Common myeloid progenitor, CD34-positive (primary cell): ENCODE measurements at regions not wholly inside any gene's neighbourhood (a gene's known extent, or its start where the extent isn't known, plus 50 kb on each side); places are given as distances from the start of the nearest gene placed in this dataset.

Experiments used
- CTCF ChIA-PET: fragments of 350-600 bp; sonication (Branson Sonifier 250); formaldehyde crosslinking; loops from one replicate; lab custom pipeline; 2021; ENCODE audit warnings: antibody characterized with exemption; lab: Charles Lee
- POLR2A ChIA-PET: fragments of 350-600 bp; sonication (Branson Sonifier 250); formaldehyde crosslinking; loops from one replicate; lab custom pipeline; 2021; ENCODE audit warnings: antibody characterized with exemption; lab: Charles Lee
- DNase-seq, 3 donors: peaks; one replicate each; pipeline versions ENCODE4 v3.0.0 to v3.0.0-alpha.2; 2013
- H3K27ac ChIP-seq, 2 experiments: 1 replicate in 1 of 2; 2 replicates in 1 of 2; pipeline ENCODE4 v1.7.0; 2013; ENCODE audit warnings: inconsistent platforms in 2 of 2, low read length in 2 of 2, mild to moderate bottlenecking in 2 of 2, low read depth in 1 of 2, moderate library complexity in 1 of 2; ENCODE audit not compliant: severe bottlenecking in 2 of 2, insufficient read depth in 1 of 2, poor library complexity in 1 of 2
- H3K27me3 ChIP-seq, 5 experiments: replicated peaks in 2 of 5; 1 replicate in 3 of 5; 2 replicates in 2 of 5; pipeline versions ENCODE4 v1.6.1 to v1.7.0; 2013; ENCODE audit warnings: low read length in 4 of 5, mild to moderate bottlenecking in 2 of 5, moderate library complexity in 2 of 5, inconsistent platforms in 1 of 5; ENCODE audit not compliant: insufficient read depth in 5 of 5, control insufficient read depth in 4 of 5
- H3K36me3 ChIP-seq, 4 experiments: 1 replicate in 2 of 4; 2 replicates in 2 of 4; pipeline versions ENCODE4 v1.6.1 to v1.7.0; 2013; ENCODE audit warnings: low read length in 3 of 4, control low read depth in 1 of 4, mild to moderate bottlenecking in 1 of 4; ENCODE audit not compliant: control insufficient read depth in 4 of 4, insufficient read depth in 4 of 4
- H3K4me1 ChIP-seq, 4 experiments: 1 replicate in 3 of 4; 2 replicates in 1 of 4; pipeline versions ENCODE4 v1.6.1 to v1.7.1; 2013; ENCODE audit warnings: low read length in 3 of 4, mild to moderate bottlenecking in 3 of 4, control low read depth in 1 of 4, inconsistent platforms in 1 of 4, moderate library complexity in 1 of 4; ENCODE audit not compliant: control insufficient read depth in 4 of 4, insufficient read depth in 4 of 4; ENCODE audit errors: control extremely low read depth in 1 of 4
- H3K4me3 ChIP-seq, 7 experiments: 1 replicate in 4 of 7; 2 replicates in 3 of 7; pipeline versions ENCODE4 v1.5.1 to v1.7.0; 2013; ENCODE audit warnings: mild to moderate bottlenecking in 7 of 7, low read length in 6 of 7, moderate library complexity in 6 of 7, inconsistent platforms in 2 of 7, low read depth in 2 of 7, control low read depth in 1 of 7; ENCODE audit not compliant: insufficient read depth in 4 of 7, control insufficient read depth in 1 of 7; ENCODE audit errors: extremely low read depth in 1 of 7
- H3K9me3 ChIP-seq, 5 experiments: 1 replicate in 4 of 5; 2 replicates in 1 of 5; pipeline versions ENCODE4 v1.6.1 to v1.7.1; 2013; ENCODE audit warnings: low read length in 4 of 5, mild to moderate bottlenecking in 2 of 5, inconsistent platforms in 1 of 5, low read depth in 1 of 5, moderate library complexity in 1 of 5; ENCODE audit not compliant: control insufficient read depth in 4 of 5, insufficient read depth in 2 of 5; ENCODE audit errors: control extremely low read depth in 1 of 5
- WGBS: methylation state at CpG from one replicate; pipeline ENCODE4 v1.1.5; 2013; ENCODE audit not compliant: insufficient coverage; 5-methylcytosine and 5-hydroxymethylcytosine counted together

DNA sequence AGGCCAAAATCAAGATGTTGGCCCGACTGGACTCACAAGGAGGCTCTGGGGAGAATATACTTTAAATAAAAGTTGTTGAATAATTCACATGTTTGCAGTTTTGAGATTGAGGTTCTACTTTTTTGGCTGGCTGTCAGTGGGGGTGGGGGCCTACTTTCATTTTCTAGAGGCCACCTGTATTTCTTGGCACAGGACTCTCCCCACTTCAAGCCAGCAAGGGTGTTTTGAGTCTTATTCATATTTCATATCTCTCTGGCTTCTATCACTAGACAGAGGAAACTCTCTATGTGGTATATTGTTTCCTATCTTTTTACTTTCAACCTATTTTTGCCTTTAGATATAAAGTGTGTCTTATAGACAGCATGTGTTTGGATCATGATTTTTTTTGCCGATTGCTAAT lies 266.4 kb downstream of the PRR32 start:
- H3K27me3 ChIP-seq: no peaks in the 10 kb centered on the region
- ChIA-PET CTCF (no interaction called here), POLR2A (no interaction called here)
- WGBS: 100% methylated on average over 1 of the region's 2 CpGs
- H3K4me1 ChIP-seq: no peaks in the 10 kb centered on the region
- no peaks in the 10 kb centered on the region for H3K9me3 ChIP-seq
- no peak for DNase-seq
- H3K36me3 ChIP-seq: no peaks in the 10 kb centered on the region
- H3K27ac ChIP-seq: no peak overlapping the region
- H3K4me3 ChIP-seq: no peak overlapping the region

- Histone ChIP-seq H3K4me3 (no peak overlapping the region), H3K9me3 (peaks cover 0 to 3% (median 0%) of the 10 kb centered on the region in 5 experiments), H3K4me1 (no peaks in the 10 kb centered on the region), H3K36me3 (no peaks in the 10 kb centered on the region), H3K27ac (no peak overlapping the region), H3K27me3 (no peaks in the 10 kb centered on the region)
- POLR2A ChIA-PET: no interaction called here
- WGBS: 83% methylated on average over 2 of the region's 3 CpGs
- CTCF ChIA-PET: no interaction called here
- DNase-seq: no peak
Measured at GRCh38 chrX:127112726-127113125, 293.2 kb downstream of the PRR32 start.

GRCh38 chrX:127124871-127125270 lies 305.3 kb downstream of the PRR32 start:
- H3K4me3 ChIP-seq: no peak overlapping the region
- no peak overlapping the region for H3K27ac ChIP-seq
- 80% methylated on average over 1 of the region's 2 CpGs for WGBS
- no peaks in the 10 kb centered on the region for H3K36me3 ChIP-seq
- CTCF ChIA-PET: no interaction called here
- DNase-seq: no peak
- no peaks in the 10 kb centered on the region for H3K9me3 ChIP-seq
- POLR2A ChIA-PET: no interaction called here
- H3K4me1 ChIP-seq: no peaks in the 10 kb centered on the region
- H3K27me3 ChIP-seq: no peaks in the 10 kb centered on the region

GRCh38 chrX:127128282-127128681 lies 308.8 kb downstream of the PRR32 start:
- CTCF ChIA-PET: no interaction called here
- Histone ChIP-seq H3K36me3 (no peaks in the 10 kb centered on the region), H3K27ac (no peak overlapping the region), H3K9me3 (no peaks in the 10 kb centered on the region), H3K4me3 (no peak overlapping the region), H3K4me1 (no peaks in the 10 kb centered on the region), H3K27me3 (no peaks in the 10 kb centered on the region)
- WGBS: 90% methylated on average over 5 of the region's 5 CpGs
- no peak for DNase-seq
- POLR2A ChIA-PET: no interaction called here

DNA sequence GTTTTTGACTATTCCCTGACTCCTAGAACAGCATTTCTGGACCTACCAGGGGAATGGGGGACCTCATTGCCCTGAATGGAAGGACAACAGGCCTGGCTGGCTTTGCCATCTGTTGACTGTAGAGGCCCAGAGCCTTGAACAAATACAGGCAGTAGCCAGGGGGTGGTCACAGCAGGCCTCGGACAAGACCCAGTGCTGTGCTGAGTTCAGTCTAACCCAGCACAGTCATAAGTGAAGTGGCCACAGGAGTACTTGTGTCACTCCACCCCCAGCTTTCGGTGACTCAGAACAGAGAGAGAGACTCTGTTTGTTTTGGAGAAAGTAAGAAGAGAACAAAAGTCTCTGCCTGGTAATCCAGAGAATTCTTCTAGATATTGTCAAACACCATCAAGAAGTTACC lies 310.0 kb downstream of the PRR32 start:
- Histone ChIP-seq H3K36me3 (no peaks in the 10 kb centered on the region), H3K4me1 (no peaks in the 10 kb centered on the region), H3K27ac (no peak overlapping the region), H3K27me3 (no peaks in the 10 kb centered on the region), H3K4me3 (no peak overlapping the region), H3K9me3 (no peaks in the 10 kb centered on the region)
- POLR2A ChIA-PET: no interaction called here
- 82% methylated on average over 1 of the region's 2 CpGs for WGBS
- CTCF ChIA-PET: no interaction called here
- DNase-seq: no peak

- Histone ChIP-seq H3K36me3 (no peaks in the 10 kb centered on the region), H3K9me3 (no peaks in the 10 kb centered on the region), H3K27ac (no peak overlapping the region), H3K27me3 (no peaks in the 10 kb centered on the region), H3K4me3 (no peak overlapping the region), H3K4me1 (no peaks in the 10 kb centered on the region)
- no CpG with 5 or more reads among the region's 1 CpG for WGBS
- ChIA-PET CTCF (no interaction called here), POLR2A (no interaction called here)
- DNase-seq: no peak
Measured at GRCh38 chrX:127138218-127138617, 318.7 kb downstream of the PRR32 start.

DNA sequence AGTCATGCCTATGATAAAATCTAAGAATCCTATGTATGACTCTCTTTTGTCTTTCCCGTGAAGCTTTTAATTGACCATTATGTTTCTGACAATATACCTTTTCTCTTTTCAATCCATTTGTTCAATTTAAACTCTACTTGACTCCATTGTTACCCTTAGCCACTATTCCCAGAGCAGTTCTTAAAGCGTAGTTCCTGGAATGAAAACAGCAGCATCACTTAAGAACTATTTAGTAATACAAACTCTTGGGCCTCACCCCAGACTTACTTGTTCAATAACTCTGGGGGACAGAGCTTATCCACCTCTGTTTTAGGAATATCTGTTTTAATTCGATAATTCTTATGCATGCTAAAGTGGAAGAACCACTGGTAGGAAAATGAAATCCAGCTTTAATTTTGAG lies 358.4 kb downstream of the PRR32 start:
- Histone ChIP-seq H3K36me3 (no peaks in the 10 kb centered on the region), H3K27ac (no peak overlapping the region), H3K4me3 (no peak overlapping the region), H3K27me3 (no peaks in the 10 kb centered on the region), H3K4me1 (no peaks in the 10 kb centered on the region), H3K9me3 (no peaks in the 10 kb centered on the region)
- ChIA-PET POLR2A (no interaction called here), CTCF (no interaction called here)
- 82% methylated on average over 1 of the region's 3 CpGs for WGBS
- no peak for DNase-seq
